ENCODE measurements at regions not wholly inside any gene's neighbourhood (a gene's known extent, or its start where the extent isn't known, plus 50 kb on each side); places are given as distances from the start of the nearest gene placed in this dataset.

GRCh38 chr14:55734731-55735130 lies 154.7 kb downstream of the KTN1 start:
- no peak for DNase-seq
- no peaks in the 10 kb centered on the region for H3K4me1 ChIP-seq
- H3K27ac ChIP-seq, result no peak overlapping the region
- no peaks in the 10 kb centered on the region for H3K36me3 ChIP-seq
- H3K9ac ChIP-seq (ENCODE audit: low read depth in 2 of 2, low read length in 2 of 2), result no peak overlapping the region
- intact Hi-C loops (cut with DNase I), result no loop called here
- H3K4me3 ChIP-seq, result no peak overlapping the region
- H3K27me3 ChIP-seq, result no peaks in the 10 kb centered on the region
- no peak for TF ChIP-seq CTCF (IDR thresholded peaks at IDR 0.05)
- no peaks in the 10 kb centered on the region for H3K9me3 ChIP-seq

DNA sequence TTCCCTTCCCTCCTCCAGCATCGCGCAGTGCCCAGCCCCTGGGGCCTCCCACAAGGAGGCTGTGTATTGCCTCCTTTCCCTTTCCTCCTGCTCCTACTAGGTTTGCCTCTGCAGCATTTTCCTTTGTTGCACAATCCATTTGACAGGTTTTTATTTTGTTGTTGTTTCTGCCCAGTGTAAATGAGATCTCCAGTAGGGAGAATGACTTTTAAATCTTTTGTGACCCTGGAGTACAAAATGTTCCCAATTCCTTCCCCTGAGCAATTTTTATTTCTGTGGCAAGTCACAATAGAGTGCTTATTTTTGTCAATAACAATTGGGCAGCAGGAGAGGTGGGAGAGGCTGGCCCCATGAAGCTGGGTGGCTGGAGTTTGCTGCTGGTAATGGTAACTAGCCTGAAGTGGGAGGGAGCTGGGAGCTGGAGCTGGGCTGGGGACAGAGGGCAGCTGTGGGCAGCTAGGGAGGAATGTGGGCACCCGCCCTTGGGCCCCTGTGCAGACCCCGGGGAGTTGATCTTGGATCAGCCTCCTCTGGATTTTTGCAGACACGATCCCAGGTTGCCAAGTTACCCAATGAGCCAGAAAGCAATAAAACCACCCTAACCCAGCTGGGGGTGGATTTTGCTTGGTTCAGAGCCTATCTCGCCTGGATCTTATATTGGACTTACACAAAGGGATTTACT lies 160.1 kb downstream of the KTN1 start:
- no peaks in the 10 kb centered on the region for H3K4me1 ChIP-seq
- intact Hi-C loops (cut with DNase I), result no loop called here
- H3K4me3 ChIP-seq, result no peak overlapping the region
- H3K27ac ChIP-seq, result no peak overlapping the region
- no peaks in the 10 kb centered on the region for H3K9me3 ChIP-seq
- H3K36me3 ChIP-seq, result no peaks in the 10 kb centered on the region
- H3K27me3 ChIP-seq, result no peaks in the 10 kb centered on the region
- DNase-seq, result no peak
- no peak overlapping the region for H3K9ac ChIP-seq (ENCODE audit: low read depth in 2 of 2, low read length in 2 of 2)
- no peak for TF ChIP-seq CTCF (IDR thresholded peaks at IDR 0.05)

DNA sequence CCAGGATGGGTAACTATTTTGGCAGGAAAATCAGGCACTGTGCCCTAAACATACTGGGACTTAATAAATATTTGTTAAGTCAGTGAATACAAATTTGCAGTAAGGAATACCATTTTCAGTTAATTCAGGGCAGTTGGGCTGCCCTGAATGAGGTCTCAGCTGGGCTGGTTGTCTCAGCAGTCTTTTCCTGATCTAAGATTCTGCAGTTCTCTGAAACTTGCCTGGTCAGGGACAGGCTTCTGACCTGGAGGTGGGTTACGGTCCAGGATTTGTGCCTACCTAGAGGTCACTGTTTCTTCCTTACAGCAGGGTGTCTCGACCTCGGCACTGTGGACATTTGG lies 160.6 kb downstream of the KTN1 start:
- Histone ChIP-seq H3K4me3 (no peak overlapping the region), H3K36me3 (no peaks in the 10 kb centered on the region), H3K9ac (ENCODE audit: low read depth in 2 of 2, low read length in 2 of 2) (no peak overlapping the region), H3K27me3 (no peaks in the 10 kb centered on the region), H3K27ac (no peak overlapping the region), H3K4me1 (no peaks in the 10 kb centered on the region), H3K9me3 (no peaks in the 10 kb centered on the region)
- intact Hi-C loops (cut with DNase I), result no loop called here
- DNase-seq, result no peak
- no peak for TF ChIP-seq CTCF (IDR thresholded peaks at IDR 0.05)

- Histone ChIP-seq H3K9ac (ENCODE audit: low read depth in 2 of 2, low read length in 2 of 2) (no peak overlapping the region), H3K4me3 (no peak overlapping the region), H3K27me3 (no peaks in the 10 kb centered on the region), H3K9me3 (no peaks in the 10 kb centered on the region), H3K4me1 (no peaks in the 10 kb centered on the region), H3K36me3 (no peaks in the 10 kb centered on the region), H3K27ac (no peak overlapping the region)
- TF ChIP-seq CTCF (IDR thresholded peaks at IDR 0.05), result no peak
- DNase-seq, result no peak
- intact Hi-C loops (cut with DNase I), result no loop called here
Measured at GRCh38 chr14:55741240-55741639, 161.2 kb downstream of the KTN1 start.

GRCh38 chr14:55743551-55743950 lies 163.5 kb downstream of the KTN1 start:
- TF ChIP-seq CTCF (IDR thresholded peaks at IDR 0.05), result no peak
- no peaks in the 10 kb centered on the region for H3K27me3 ChIP-seq
- no peak overlapping the region for H3K4me3 ChIP-seq
- H3K9ac ChIP-seq (ENCODE audit: low read depth in 2 of 2, low read length in 2 of 2), result no peak overlapping the region
- H3K36me3 ChIP-seq, result no peaks in the 10 kb centered on the region
- intact Hi-C loops (cut with DNase I), result no loop called here
- no peak for DNase-seq
- H3K4me1 ChIP-seq, result no peaks in the 10 kb centered on the region
- no peak overlapping the region for H3K27ac ChIP-seq
- no peaks in the 10 kb centered on the region for H3K9me3 ChIP-seq

Data from colonic mucosa (tissue), 4 donors.